OCI-LY7 (cell line): ENCODE measurements at regions not wholly inside any gene's neighbourhood (a gene's known extent, or its start where the extent isn't known, plus 50 kb on each side); places are given as distances from the start of the nearest gene placed in this dataset.

Experiments used
- BruUV-seq: library from RNA; stranded (reverse); fragments of 400-500 nt; replicated peaks from 2 replicates; lab custom pipeline; 2021; lab: Mats Ljungman, UMichigan
- CTCF ChIA-PET: fragments of 300-600 bp; sonication (Branson Sonifier 250); formaldehyde crosslinking; loops from one replicate; lab custom pipeline; 2022; ENCODE audit warnings: antibody characterized with exemption; ENCODE audit not compliant: unreplicated experiment; lab: Charles Lee
- POLR2A ChIA-PET: fragments of 300-600 bp; sonication (Branson Sonifier 250); formaldehyde crosslinking; loops from one replicate; lab custom pipeline; 2022; ENCODE audit warnings: antibody characterized with exemption; lab: Charles Lee
- DNase-seq: peaks from one replicate; pipeline ENCODE4 v3.0.0-alpha.2; 2015; ENCODE audit warnings: low spot score
- H2AFZ ChIP-seq: fragments of 200-600 bp; sonication (generic), shearing (Covaris generic); 2 replicates; pipeline ENCODE4 v1.6.1; 2014; ENCODE audit warnings: mild to moderate bottlenecking, antibody characterized with exemption, low read length, moderate library complexity
- H3K27ac ChIP-seq: fragments of 200-600 bp; sonication (generic); 2 replicates; pipeline ENCODE4 v1.5.1; 2014; ENCODE audit warnings: mixed run types, low read depth, mild to moderate bottlenecking, moderate library complexity, low read length, inconsistent platforms; ENCODE audit not compliant: poor library complexity, severe bottlenecking
- H3K36me3 ChIP-seq: fragments of 200-600 bp; sonication (generic); 2 replicates; pipeline ENCODE4 v1.6.1; 2014; ENCODE audit warnings: mild to moderate bottlenecking, antibody characterized with exemption, low read length, moderate library complexity, mixed read lengths; ENCODE audit not compliant: insufficient read depth
- H3K4me1 ChIP-seq: fragments of 200-600 bp; sonication (generic); 2 replicates; pipeline ENCODE4 v1.5.1; 2014; ENCODE audit warnings: mild to moderate bottlenecking, low read length; ENCODE audit not compliant: insufficient read depth, poor library complexity, severe bottlenecking
- H3K4me2 ChIP-seq: fragments of 200-600 bp; sonication (generic); 2 replicates; pipeline ENCODE4 v1.6.1; 2014; ENCODE audit warnings: mild to moderate bottlenecking, low read length
- H3K4me3 ChIP-seq: fragments of 200-600 bp; sonication (generic); 2 replicates; pipeline ENCODE4 v1.5.1; 2014; ENCODE audit warnings: mild to moderate bottlenecking, low read depth, low read length; ENCODE audit not compliant: poor library complexity, severe bottlenecking
- H3K79me2 ChIP-seq: fragments of 200-600 bp; sonication (generic); 2 replicates; pipeline ENCODE4 v1.6.1; 2016; ENCODE audit warnings: low read depth, mild to moderate bottlenecking, low read length, moderate library complexity, mixed read lengths; ENCODE audit not compliant: insufficient read depth
- H3K9me2 ChIP-seq: fragments of 200-600 bp; sonication (generic); 2 replicates; pipeline ENCODE4 v1.6.1; 2016; ENCODE audit warnings: mild to moderate bottlenecking, low read length, mixed read lengths; ENCODE audit not compliant: insufficient read depth
- H3K9me3 ChIP-seq: fragments of 200-600 bp; sonication (generic); 2 replicates; pipeline ENCODE4 v1.6.1; 2014; ENCODE audit warnings: mild to moderate bottlenecking, mixed run types, low read length, mixed read lengths
- H4K20me1 ChIP-seq: fragments of 200-600 bp; sonication (generic); 2 replicates; pipeline ENCODE4 v1.6.1; 2014; ENCODE audit warnings: mild to moderate bottlenecking, antibody characterized with exemption, low read length, moderate library complexity, mixed read lengths; ENCODE audit not compliant: insufficient read depth
- EZH2phosphoT487 ChIP-seq: fragments of 200-600 bp; sonication (generic); IDR thresholded peaks from 2 replicates; pipeline ENCODE4 v1.6.1; 2018; ENCODE audit warnings: low read depth, borderline replicate concordance, mild to moderate bottlenecking, mixed run types, antibody characterized with exemption, low read length, moderate library complexity, mixed read lengths
- intact Hi-C: fragments of 100-400 bp; cut with micrococcal nuclease; formaldehyde crosslinking; loops from one replicate; pipeline ENCODE4 v1.10.0; 2022; ENCODE audit not compliant: unreplicated experiment
- TF ChIP-seq, protein P1 (sequence below): fragments of 200-600 bp; sonication (generic); conservative IDR thresholded peaks from 2 replicates; pipeline ENCODE4 v1.5.1; 2014; ENCODE audit warnings: mild to moderate bottlenecking, antibody characterized with exemption, low read length, moderate library complexity, mixed read lengths

- POLR2A ChIA-PET = no interaction called here
- CTCF ChIA-PET = no interaction called here
- no peak overlapping the region for H2AFZ ChIP-seq
These were observed 295.9 kb downstream of the SMARCA1 start for GRCh38 chrX:129227366-129227765.

GRCh38 chrX:129193357-129193756, 329.9 kb downstream of the SMARCA1 start:
- no peaks in the 10 kb centered on the region for H3K9me3 ChIP-seq
- TF ChIP-seq EZH2phosphoT487 = no peak
- TF ChIP-seq, protein P1, sequence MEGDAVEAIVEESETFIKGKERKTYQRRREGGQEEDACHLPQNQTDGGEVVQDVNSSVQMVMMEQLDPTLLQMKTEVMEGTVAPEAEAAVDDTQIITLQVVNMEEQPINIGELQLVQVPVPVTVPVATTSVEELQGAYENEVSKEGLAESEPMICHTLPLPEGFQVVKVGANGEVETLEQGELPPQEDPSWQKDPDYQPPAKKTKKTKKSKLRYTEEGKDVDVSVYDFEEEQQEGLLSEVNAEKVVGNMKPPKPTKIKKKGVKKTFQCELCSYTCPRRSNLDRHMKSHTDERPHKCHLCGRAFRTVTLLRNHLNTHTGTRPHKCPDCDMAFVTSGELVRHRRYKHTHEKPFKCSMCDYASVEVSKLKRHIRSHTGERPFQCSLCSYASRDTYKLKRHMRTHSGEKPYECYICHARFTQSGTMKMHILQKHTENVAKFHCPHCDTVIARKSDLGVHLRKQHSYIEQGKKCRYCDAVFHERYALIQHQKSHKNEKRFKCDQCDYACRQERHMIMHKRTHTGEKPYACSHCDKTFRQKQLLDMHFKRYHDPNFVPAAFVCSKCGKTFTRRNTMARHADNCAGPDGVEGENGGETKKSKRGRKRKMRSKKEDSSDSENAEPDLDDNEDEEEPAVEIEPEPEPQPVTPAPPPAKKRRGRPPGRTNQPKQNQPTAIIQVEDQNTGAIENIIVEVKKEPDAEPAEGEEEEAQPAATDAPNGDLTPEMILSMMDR = no peak
- ChIA-PET POLR2A (no interaction called here), CTCF (no interaction called here)
- no peak for DNase-seq
- H3K4me1 ChIP-seq = no peaks in the 10 kb centered on the region
- no peaks in the 10 kb centered on the region for H4K20me1 ChIP-seq
- no peak overlapping the region for H3K4me3 ChIP-seq
- H3K36me3 ChIP-seq = no peaks in the 10 kb centered on the region
- no peak overlapping the region for H2AFZ ChIP-seq
- no peaks in the 10 kb centered on the region for H3K79me2 ChIP-seq
- no peaks in the 10 kb centered on the region for H3K9me2 ChIP-seq
- intact Hi-C loops = no loop called here
- no TSS peak for BruUV-seq
- no peak overlapping the region for H3K4me2 ChIP-seq
- no peak overlapping the region for H3K27ac ChIP-seq

More at GRCh38 chrX:129227366-129227765, 295.9 kb downstream of the SMARCA1 start:
- no peaks in the 10 kb centered on the region for H3K79me2 ChIP-seq
- no peaks in the 10 kb centered on the region for H4K20me1 ChIP-seq
- H3K4me1 ChIP-seq = no peaks in the 10 kb centered on the region
- H3K4me2 ChIP-seq = no peak overlapping the region
- TF ChIP-seq, protein P1 = no peak
- TF ChIP-seq EZH2phosphoT487 = no peak
- H3K27ac ChIP-seq = no peak overlapping the region
- no peaks in the 10 kb centered on the region for H3K9me2 ChIP-seq
- intact Hi-C loops = no loop called here
- no peak for DNase-seq
- no peaks in the 10 kb centered on the region for H3K36me3 ChIP-seq
- H3K9me3 ChIP-seq = no peaks in the 10 kb centered on the region
- no TSS peak for BruUV-seq
- no peak overlapping the region for H3K4me3 ChIP-seq

- no peaks in the 10 kb centered on the region for H3K9me2 ChIP-seq
- no peaks in the 10 kb centered on the region for H3K4me1 ChIP-seq
- no peak for DNase-seq
- H3K79me2 ChIP-seq = no peaks in the 10 kb centered on the region
- CTCF ChIA-PET = no interaction called here
- POLR2A ChIA-PET = no interaction called here
- H4K20me1 ChIP-seq = no peaks in the 10 kb centered on the region
- no TSS peak for BruUV-seq
- H3K36me3 ChIP-seq = no peaks in the 10 kb centered on the region
- TF ChIP-seq, protein P1 = no peak
- TF ChIP-seq EZH2phosphoT487 = no peak
- H2AFZ ChIP-seq = no peak overlapping the region
- H3K4me3 ChIP-seq = no peak overlapping the region
- H3K4me2 ChIP-seq = no peak overlapping the region
- no peak overlapping the region for H3K27ac ChIP-seq
- intact Hi-C loops = no loop called here
- H3K9me3 ChIP-seq = no peaks in the 10 kb centered on the region
These were observed 335.1 kb downstream of the SMARCA1 start for GRCh38 chrX:129188231-129188630.
